ENCODE measurements at regions not wholly inside any gene's neighbourhood (a gene's known extent, or its start where the extent isn't known, plus 50 kb on each side); places are given as distances from the start of the nearest gene placed in this dataset.
"Not testable (repeated sequence)": the region's sequence is repeated elsewhere in the genome, so short reads cannot be mapped to it uniquely, and the experiment has no call there.

DNA sequence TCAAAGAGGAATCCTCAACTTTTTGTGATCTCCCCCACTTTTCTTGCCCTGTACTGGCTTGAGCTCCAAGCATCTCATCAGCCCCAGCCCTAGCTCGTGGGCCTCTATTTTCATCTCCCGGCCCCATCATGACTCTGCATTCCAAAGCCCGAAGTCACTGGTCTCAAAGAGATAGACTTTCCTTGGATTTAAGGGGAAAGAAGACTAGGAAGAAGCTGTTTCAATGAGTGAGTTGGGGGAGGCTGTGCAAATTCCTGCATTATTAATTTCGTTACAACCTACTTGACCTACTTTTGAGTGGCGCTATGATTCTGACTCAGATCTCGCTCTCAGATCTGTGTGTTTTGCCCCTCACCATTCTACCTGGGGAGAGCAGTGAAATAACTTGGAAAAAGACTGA, 266.6 kb upstream of the TBL1XR1 start:
- no peak for DNase-seq (ENCODE audit: low spot score)
- Histone ChIP-seq H3K36me3 (no peaks in the 10 kb centered on the region), H3K9me3 (no peaks in the 10 kb centered on the region), H3K4me1 (peaks cover 0 to 56% of the 10 kb centered on the region in 2 donors), H3K4me3 (no peak overlapping the region), H3K27me3 (no peaks in the 10 kb centered on the region), H3K27ac (peak overlapping the region in 1 of 2 donors; percentile 49)
- TF ChIP-seq, protein P1, sequence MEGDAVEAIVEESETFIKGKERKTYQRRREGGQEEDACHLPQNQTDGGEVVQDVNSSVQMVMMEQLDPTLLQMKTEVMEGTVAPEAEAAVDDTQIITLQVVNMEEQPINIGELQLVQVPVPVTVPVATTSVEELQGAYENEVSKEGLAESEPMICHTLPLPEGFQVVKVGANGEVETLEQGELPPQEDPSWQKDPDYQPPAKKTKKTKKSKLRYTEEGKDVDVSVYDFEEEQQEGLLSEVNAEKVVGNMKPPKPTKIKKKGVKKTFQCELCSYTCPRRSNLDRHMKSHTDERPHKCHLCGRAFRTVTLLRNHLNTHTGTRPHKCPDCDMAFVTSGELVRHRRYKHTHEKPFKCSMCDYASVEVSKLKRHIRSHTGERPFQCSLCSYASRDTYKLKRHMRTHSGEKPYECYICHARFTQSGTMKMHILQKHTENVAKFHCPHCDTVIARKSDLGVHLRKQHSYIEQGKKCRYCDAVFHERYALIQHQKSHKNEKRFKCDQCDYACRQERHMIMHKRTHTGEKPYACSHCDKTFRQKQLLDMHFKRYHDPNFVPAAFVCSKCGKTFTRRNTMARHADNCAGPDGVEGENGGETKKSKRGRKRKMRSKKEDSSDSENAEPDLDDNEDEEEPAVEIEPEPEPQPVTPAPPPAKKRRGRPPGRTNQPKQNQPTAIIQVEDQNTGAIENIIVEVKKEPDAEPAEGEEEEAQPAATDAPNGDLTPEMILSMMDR (IDR thresholded peaks at IDR 0.05) = no peak

DNA sequence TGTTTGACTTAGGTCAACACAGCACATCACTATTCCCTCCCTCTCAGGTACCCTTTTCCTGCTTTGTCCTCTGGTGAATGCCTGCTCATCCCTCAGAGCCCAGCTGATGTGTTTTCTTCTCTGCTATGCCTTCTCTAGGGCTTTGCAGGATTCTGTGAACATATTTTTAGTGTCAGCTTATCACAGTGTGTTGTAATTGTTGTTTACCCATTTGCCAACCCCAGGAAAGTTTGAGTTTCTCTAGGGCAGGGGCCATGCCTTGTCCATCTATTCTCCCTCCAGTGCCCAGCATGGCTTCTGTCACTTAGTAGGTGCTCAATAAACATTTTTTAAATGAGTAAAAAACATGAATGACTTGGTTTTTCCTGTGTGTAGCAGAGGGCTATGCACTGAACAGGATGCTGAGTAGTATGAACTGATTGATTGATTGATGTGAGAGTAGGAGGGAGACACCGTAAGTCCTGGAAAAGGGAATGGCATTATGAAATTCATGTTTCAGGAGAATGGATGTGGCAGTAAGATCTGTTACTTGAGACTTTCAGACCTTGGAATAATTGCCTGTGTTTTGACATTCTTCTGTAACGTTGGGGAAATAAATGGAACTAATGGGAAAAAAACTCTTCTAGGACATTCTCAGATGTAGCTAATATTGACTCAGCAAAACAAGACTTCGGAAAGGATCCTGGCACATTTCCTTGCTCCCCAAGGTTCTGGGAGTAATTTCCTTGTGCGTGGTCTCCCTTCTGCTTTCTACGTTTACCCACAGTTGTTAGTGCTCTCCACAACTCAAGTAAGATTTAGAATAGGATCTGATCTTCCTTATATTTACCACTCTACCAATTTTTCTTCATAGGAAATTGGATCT, 267.3 kb upstream of the TBL1XR1 start:
- Histone ChIP-seq H3K9me3 (no peaks in the 10 kb centered on the region), H3K36me3 (no peaks in the 10 kb centered on the region), H3K4me3 (no peak overlapping the region), H3K27ac (peak overlapping the region; percentile 4 to 49), H3K4me1 (peaks cover 0 to 48% of the 10 kb centered on the region in 2 donors), H3K27me3 (no peaks in the 10 kb centered on the region)
- TF ChIP-seq, protein P1 (IDR thresholded peaks at IDR 0.05) = no peak
- no peak for DNase-seq (ENCODE audit: low spot score)

DNA sequence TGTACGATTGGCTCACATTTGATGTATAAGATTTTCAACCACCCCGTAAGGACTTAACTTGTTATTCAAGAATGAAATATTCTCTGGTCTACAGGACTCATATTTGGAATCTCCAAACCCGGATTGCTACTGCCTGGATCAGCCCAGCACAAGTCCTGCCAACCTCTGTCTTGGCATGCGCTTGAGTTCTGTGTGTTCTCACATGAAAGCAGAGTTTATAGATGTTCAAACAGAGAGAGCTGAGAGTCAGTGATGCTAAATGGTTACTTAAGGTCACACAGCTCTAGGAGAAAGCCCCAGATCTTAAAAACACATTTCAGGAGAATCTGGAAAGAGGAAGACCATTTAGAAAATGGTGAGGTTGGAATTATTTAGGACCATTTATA, 268.0 kb upstream of the TBL1XR1 start:
- peak overlapping the region in 1 of 2 donors; percentile 49 for H3K27ac ChIP-seq
- H3K36me3 ChIP-seq = no peaks in the 10 kb centered on the region
- H3K9me3 ChIP-seq = no peaks in the 10 kb centered on the region
- DNase-seq (ENCODE audit: low spot score) = peak; percentile 72
- H3K4me1 ChIP-seq = peaks cover 0 to 42% of the 10 kb centered on the region in 2 donors
- TF ChIP-seq, protein P1 (IDR thresholded peaks at IDR 0.05) = no peak
- H3K27me3 ChIP-seq = no peaks in the 10 kb centered on the region
- no peak overlapping the region for H3K4me3 ChIP-seq

DNA sequence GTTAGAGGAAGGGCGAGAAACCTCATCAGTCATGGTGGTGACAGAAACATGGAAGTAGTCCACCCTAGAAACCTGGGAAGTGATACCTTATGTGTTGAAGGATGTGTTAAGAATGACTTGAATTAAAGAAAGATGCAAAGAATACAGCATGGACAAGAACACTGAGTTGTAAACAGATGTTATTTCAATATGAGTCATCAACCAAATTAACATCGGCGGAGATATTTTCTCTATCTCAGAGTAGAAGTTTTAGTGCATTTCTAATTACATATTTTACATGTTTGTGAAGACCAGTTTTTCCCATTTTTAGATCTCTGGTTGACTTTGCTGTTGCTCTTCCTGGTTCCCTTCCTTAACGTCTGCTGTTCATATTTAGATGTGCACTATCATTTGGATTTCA, 268.8 kb upstream of the TBL1XR1 start:
- no peak overlapping the region for H3K4me3 ChIP-seq
- H3K9me3 ChIP-seq = no peaks in the 10 kb centered on the region
- TF ChIP-seq, protein P1 (IDR thresholded peaks at IDR 0.05) = no peak
- peak overlapping the region in 1 of 2 donors; percentile 49 for H3K27ac ChIP-seq
- H3K4me1 ChIP-seq = peaks cover 0 to 34% of the 10 kb centered on the region in 2 donors
- no peak for DNase-seq (ENCODE audit: low spot score)
- H3K36me3 ChIP-seq = no peaks in the 10 kb centered on the region
- no peaks in the 10 kb centered on the region for H3K27me3 ChIP-seq

DNA sequence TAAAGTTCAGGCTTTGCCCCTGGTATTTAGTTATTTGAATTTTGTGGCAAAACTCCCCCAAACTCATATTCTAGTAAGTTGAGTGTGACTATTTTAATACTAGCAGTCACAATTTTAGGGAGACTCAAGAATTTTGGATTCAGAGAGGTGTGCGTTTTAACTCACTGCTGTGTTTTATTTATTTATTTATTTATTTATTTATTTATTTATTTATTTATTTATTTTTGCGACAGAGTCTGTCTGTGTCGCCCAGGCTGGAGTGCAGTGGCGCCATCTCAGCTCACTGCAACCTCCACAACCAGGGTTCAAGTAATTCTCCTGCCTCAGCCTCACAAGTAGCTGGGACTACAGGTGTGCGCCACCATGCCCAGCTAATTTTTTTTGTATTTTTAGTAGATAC, 269.3 kb upstream of the TBL1XR1 start:
- H3K4me1 ChIP-seq = peaks cover 0 to 33% of the 10 kb centered on the region in 2 donors
- H3K36me3 ChIP-seq; H3K27ac ChIP-seq; H3K4me3 ChIP-seq; DNase-seq (ENCODE audit: low spot score); H3K27me3 ChIP-seq; H3K9me3 ChIP-seq: not testable (repeated sequence)

DNA sequence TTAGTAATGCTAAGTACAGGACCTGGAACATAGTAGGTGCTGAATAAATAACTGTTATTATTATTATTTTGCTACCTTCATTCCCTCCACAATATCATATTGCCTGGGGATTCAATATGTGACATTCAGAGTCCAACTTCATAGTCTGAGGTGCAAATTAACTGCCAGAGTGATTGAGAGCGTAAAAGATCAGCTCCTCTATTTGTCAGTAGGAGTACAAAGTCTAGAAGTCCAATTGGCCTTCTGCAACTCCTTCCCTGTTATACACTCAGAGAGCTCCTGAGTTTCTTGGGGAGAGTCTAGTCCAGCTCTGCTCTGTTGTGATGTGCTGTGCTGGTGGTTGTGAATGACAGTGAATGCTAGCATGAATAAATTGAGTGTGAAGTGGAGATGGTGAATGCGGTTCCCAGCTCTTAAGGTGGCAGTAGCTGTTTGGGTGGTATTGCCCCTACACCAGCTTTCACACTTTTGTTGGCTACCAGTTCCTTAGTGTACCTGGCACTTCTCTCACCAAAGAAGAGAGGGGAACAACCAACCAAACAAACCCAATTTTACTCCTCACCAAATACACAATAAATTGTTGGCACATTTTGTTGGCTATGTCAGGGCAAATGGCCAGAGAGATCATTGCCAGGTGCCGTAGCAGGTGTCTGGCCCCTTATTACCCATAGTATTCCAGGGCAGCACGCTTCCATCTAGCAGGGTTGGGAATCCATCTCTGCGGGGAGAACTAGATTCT, 270.1 kb upstream of the TBL1XR1 start:
- TF ChIP-seq, protein P1 (IDR thresholded peaks at IDR 0.05) = no peak

More for the DNA sequence above, 270.1 kb upstream of the TBL1XR1 start:
- no peaks in the 10 kb centered on the region for H3K36me3 ChIP-seq
- H3K4me1 ChIP-seq = peaks cover 0 to 33% of the 10 kb centered on the region in 2 donors
- no peak overlapping the region for H3K4me3 ChIP-seq
- H3K27me3 ChIP-seq = no peaks in the 10 kb centered on the region
- no peaks in the 10 kb centered on the region for H3K9me3 ChIP-seq
- DNase-seq (ENCODE audit: low spot score) = no peak
- H3K27ac ChIP-seq = no peak overlapping the region
